Thyroid gland (tissue), 4 donors: ENCODE measurements at regions not wholly inside any gene's neighbourhood (a gene's known extent, or its start where the extent isn't known, plus 50 kb on each side); places are given as distances from the start of the nearest gene placed in this dataset.

Source experiments
- DNase-seq, 2 donors: peaks; one replicate each; pipeline ENCODE4 v3.0.0-alpha.2; 2019
- H3K27ac ChIP-seq, 3 donors: fragments of 200-600 bp; sonication (generic); 1 replicate in 2 of 3; 2 replicates in 1 of 3; pipeline ENCODE4 v1.5.1; 2016 to 2019; ENCODE audit warnings: mild to moderate bottlenecking in 1 of 3, moderate library complexity in 1 of 3
- H3K27me3 ChIP-seq: fragments of 200-600 bp; sonication (generic); one replicate; pipeline ENCODE4 v1.5.1; 2019
- H3K36me3 ChIP-seq, 2 donors: fragments of 200-600 bp; sonication (generic); one replicate each; pipeline ENCODE4 v1.5.1; 2016 to 2019
- H3K4me1 ChIP-seq, 2 donors: fragments of 200-600 bp; sonication (generic); one replicate each; pipeline ENCODE4 v1.5.1; 2017 to 2019
- H3K4me3 ChIP-seq, 3 donors: fragments of 200-600 bp; sonication (generic); replicated peaks in 1 of 3; 1 replicate in 2 of 3; 2 replicates in 1 of 3; pipeline ENCODE4 v1.5.1; 2016; ENCODE audit warnings: mild to moderate bottlenecking in 1 of 3
- H3K9me3 ChIP-seq: fragments of 200-600 bp; sonication (generic); one replicate; pipeline ENCODE4 v1.5.1; 2017
- POLR2A ChIP-seq, 2 donors: fragments of 450-650 bp; IDR thresholded peaks; one replicate each; pipeline ENCODE4 v1.6.1; 2017; ENCODE audit warnings: antibody characterized with exemption in 2 of 2, mild to moderate bottlenecking in 2 of 2, moderate library complexity in 1 of 2
- WGBS, 2 donors: methylation state at CpG; one replicate each; pipeline ENCODE4 v1.1.5; 2017; 5-methylcytosine and 5-hydroxymethylcytosine counted together
- intact Hi-C: fragments of 100-400 bp; cut with DNase I; formaldehyde crosslinking; loops from one replicate; pipeline ENCODE4 v1.15.1; 2023
- TF ChIP-seq, protein P1 (sequence below), 6 experiments: fragments of 200-600 bp in 3 of 6; fragments of 450-650 bp in 3 of 6; sonication (generic) in 3 of 6; IDR thresholded peaks; one replicate each; pipeline ENCODE4 v1.5.1; 2016 to 2019; ENCODE audit warnings: antibody characterized with exemption in 6 of 6, mild to moderate bottlenecking in 2 of 6, inconsistent platforms in 1 of 6, moderate library complexity in 1 of 6

DNA sequence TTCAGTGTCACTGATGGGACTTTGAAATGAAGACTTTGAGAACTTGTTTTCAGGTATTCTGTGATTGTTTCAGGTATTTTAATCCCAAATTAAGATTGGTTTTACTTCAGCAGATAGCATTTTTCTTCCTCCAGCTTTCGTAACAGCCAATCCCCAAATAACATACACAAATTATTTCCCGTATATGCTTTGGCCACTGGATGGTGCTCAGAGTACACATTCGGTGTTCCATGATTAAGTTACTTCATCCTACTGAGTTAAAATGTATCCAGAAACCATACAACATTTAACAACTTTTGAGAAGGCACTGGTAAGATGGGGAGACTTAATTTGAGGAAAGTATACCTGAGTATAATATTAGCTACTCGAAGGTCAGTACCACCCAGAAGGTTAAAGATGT is 233.4 kb upstream of the FAM47A start:
- H3K9me3 ChIP-seq: no peaks in the 10 kb centered on the region
- H3K27me3 ChIP-seq: no peaks in the 10 kb centered on the region
- no peak overlapping the region for H3K4me3 ChIP-seq
- intact Hi-C loops: no loop called here
- no peak for DNase-seq
- no peaks in the 10 kb centered on the region for H3K36me3 ChIP-seq
- WGBS, 2 donors: 42 to 47% methylated on average over 4 of the region's 4 CpGs
- H3K27ac ChIP-seq: no peak overlapping the region
- TF ChIP-seq, protein P1, sequence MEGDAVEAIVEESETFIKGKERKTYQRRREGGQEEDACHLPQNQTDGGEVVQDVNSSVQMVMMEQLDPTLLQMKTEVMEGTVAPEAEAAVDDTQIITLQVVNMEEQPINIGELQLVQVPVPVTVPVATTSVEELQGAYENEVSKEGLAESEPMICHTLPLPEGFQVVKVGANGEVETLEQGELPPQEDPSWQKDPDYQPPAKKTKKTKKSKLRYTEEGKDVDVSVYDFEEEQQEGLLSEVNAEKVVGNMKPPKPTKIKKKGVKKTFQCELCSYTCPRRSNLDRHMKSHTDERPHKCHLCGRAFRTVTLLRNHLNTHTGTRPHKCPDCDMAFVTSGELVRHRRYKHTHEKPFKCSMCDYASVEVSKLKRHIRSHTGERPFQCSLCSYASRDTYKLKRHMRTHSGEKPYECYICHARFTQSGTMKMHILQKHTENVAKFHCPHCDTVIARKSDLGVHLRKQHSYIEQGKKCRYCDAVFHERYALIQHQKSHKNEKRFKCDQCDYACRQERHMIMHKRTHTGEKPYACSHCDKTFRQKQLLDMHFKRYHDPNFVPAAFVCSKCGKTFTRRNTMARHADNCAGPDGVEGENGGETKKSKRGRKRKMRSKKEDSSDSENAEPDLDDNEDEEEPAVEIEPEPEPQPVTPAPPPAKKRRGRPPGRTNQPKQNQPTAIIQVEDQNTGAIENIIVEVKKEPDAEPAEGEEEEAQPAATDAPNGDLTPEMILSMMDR (IDR thresholded peaks at IDR 0.05): no peak
- TF ChIP-seq POLR2A (IDR thresholded peaks at IDR 0.05): no peak
- H3K4me1 ChIP-seq: no peaks in the 10 kb centered on the region

GRCh38 chrX:34350561-34351335 is 218.6 kb upstream of the FAM47A start:
- intact Hi-C loops: no loop called here
- no peaks in the 10 kb centered on the region for H3K27me3 ChIP-seq
- H3K36me3 ChIP-seq: no peaks in the 10 kb centered on the region
- no peak for DNase-seq
- H3K9me3 ChIP-seq: no peaks in the 10 kb centered on the region
- 52 to 54% methylated on average over 3 of the region's 3 CpGs for WGBS, 2 donors
- H3K4me1 ChIP-seq: no peaks in the 10 kb centered on the region
- H3K4me3 ChIP-seq: no peak overlapping the region
- no peak for TF ChIP-seq POLR2A (IDR thresholded peaks at IDR 0.05)
- TF ChIP-seq, protein P1 (IDR thresholded peaks at IDR 0.05): no peak
- H3K27ac ChIP-seq: no peak overlapping the region

DNA sequence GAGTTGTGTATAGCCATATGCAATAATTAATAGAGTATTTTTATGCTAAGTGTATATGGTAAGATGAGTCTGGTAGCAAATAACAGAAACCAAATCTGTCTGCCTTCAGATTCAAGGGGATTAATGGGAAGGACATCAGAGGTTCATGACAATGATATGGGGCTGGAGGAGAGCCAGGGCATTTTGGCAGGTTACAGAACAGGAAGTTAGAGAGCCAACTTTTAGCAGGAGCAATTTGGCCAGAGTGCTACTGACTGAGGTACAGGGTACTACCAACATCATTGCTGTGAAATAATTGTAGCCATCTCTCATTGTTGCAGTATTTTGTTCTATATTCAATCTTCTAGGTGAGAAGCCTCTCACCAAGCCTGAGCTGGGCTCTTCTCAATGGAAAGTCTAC is 210.9 kb upstream of the FAM47A start:
- DNase-seq: no peak
- Histone ChIP-seq H3K4me3 (no peak overlapping the region), H3K27ac (no peak overlapping the region), H3K9me3 (no peaks in the 10 kb centered on the region), H3K4me1 (no peaks in the 10 kb centered on the region), H3K27me3 (no peaks in the 10 kb centered on the region), H3K36me3 (no peaks in the 10 kb centered on the region)
- intact Hi-C loops: no loop called here
- TF ChIP-seq, protein P1 (IDR thresholded peaks at IDR 0.05): no peak
- TF ChIP-seq POLR2A (IDR thresholded peaks at IDR 0.05): no peak

- Histone ChIP-seq H3K27me3 (no peaks in the 10 kb centered on the region), H3K36me3 (no peaks in the 10 kb centered on the region), H3K4me3 (no peak overlapping the region), H3K27ac (no peak overlapping the region), H3K4me1 (no peaks in the 10 kb centered on the region), H3K9me3 (no peaks in the 10 kb centered on the region)
- TF ChIP-seq POLR2A (IDR thresholded peaks at IDR 0.05): no peak
- TF ChIP-seq, protein P1 (IDR thresholded peaks at IDR 0.05): no peak
- DNase-seq: no peak
- 74 to 85% methylated on average over 4 of the region's 4 CpGs for WGBS, 2 donors
- intact Hi-C loops: no loop called here
These were observed 209.7 kb upstream of the FAM47A start for GRCh38 chrX:34341814-34342213.

DNA sequence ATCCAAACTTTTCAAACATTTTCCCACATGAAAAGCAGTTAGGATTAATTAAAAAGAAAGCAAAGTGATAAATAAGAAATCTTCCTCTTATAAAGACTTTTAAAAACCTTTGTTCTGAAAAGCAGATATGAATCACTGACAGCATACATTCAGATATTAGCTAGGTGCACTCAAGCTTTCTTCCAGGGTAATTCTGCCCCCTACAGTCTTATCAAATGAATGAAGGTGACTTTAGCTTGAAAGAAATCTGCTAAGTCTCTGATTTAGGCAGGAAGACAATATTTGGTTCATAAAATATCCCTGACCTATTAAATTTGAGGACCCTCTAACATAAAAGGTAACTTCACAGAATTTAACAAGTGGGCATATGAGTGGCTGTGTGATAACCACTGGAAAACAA is 209.1 kb upstream of the FAM47A start:
- TF ChIP-seq, protein P1 (IDR thresholded peaks at IDR 0.05): no peak
- Histone ChIP-seq H3K27me3 (no peaks in the 10 kb centered on the region), H3K36me3 (no peaks in the 10 kb centered on the region), H3K27ac (no peak overlapping the region), H3K4me1 (no peaks in the 10 kb centered on the region), H3K9me3 (no peaks in the 10 kb centered on the region), H3K4me3 (no peak overlapping the region)
- intact Hi-C loops: no loop called here
- DNase-seq: no peak
